Left cardiac atrium (tissue), 4 donors: ENCODE measurements at regions not wholly inside any gene's neighbourhood (a gene's known extent, or its start where the extent isn't known, plus 50 kb on each side); places are given as distances from the start of the nearest gene placed in this dataset.
"Not testable (repeated sequence)": the region's sequence is repeated elsewhere in the genome, so short reads cannot be mapped to it uniquely, and the experiment has no call there.

Source experiments
- ATAC-seq, 2 donors: fragments of 200-7000 bp; cut with Tn5 transposase; one replicate each; pipeline ENCODE4 v1.9.1; 2020; ENCODE audit warnings: mild to moderate bottlenecking in 2 of 2, moderate library complexity in 2 of 2
- DNase-seq: peaks from one replicate; pipeline ENCODE4 v3.0.0-alpha.2; 2020
- intact Hi-C, 2 donors: fragments of 100-400 bp; cut with DNase I; formaldehyde crosslinking; loops; one replicate each; pipeline versions ENCODE4 v1.14.1 to v1.15.1; 2022 to 2023
- donor health status: DM: no; HTN: yes; CAD: no.
- donor health status: DM: no; HTN: yes; CAD: no; lungs with severe emphysema.
- donor health status: DM: yes; HTN: yes; CAD: no.
- donor health status: Dilated cardiomyopathy.

DNA sequence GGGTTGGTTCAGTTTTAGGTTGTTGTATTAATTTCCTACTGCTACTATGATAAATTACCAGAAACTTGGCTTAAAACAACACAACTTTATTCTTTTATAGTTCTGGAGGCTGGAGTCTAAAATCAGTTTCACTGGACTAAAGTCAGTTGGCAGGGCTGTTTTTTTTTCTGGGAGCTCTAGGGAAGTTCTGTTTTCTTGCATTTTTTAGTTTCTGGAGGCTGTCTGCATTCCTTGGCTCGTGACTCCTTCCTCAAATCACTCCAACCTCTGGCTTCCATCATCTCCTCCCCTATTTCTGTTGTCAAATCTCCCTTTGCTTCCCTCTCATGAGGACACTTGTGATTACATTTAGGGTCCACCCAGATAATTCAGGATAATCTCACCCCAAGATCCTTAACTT is 51.3 kb upstream of the SUB1 start:
- no peak for DNase-seq
- intact Hi-C loops = no loop called here
- ATAC-seq = peak in 1 of 2 donors; percentile 33

DNA sequence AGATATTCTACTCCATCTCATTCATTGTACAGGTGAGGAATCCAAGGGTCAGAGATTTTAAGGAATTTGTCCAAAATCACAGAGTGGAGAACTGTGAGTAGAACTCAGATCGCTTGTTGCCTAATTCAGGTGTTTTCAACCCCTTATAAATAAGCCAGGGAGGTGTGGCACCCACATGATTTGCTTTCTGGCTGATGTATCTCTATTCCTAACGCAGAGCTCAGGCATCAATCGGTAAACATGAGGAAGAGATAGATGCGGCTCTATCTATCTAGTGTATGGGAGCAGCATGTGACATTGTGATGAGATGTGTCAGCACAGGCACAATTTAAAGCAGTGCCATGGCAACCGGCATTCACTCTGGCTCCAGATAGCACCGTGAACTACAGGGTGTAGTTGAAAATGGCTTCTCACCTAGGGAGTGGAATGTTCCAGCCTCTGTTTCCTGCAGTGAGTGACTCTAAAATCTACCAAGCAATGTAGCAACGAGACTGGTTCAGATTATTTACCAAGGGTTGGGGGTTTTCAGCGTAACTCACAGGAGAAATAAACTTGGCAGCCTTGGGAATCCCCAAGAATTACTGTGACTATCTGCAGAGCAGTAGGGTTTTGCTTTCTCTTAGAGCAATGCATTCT is 53.4 kb upstream of the SUB1 start:
- intact Hi-C loops = no loop called here
- ATAC-seq (peak in 1 of 2 donors; percentile 59), DNase-seq (no peak)

DNA sequence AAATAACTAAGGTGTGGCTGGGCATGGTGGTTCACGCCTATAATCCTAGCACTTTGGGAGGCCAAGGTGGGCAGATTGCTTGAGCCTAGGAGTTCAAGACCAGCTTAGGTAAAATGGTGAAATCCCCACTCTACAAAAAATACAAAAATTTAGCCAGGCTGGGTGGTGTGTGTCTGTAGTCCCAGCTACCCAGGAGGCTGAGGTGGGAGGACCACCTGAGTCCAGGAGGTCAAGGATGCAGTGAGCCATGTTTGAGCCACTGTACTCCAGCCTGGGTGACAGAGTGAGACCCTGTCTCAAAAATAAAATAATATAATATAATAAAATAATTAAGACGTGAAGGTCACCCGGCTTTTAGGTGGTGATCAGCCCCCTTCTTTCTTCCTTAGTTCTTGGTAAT is 58.0 kb upstream of the SUB1 start:
- intact Hi-C loops, ATAC-seq: not testable (repeated sequence)

GRCh38 chr5:32526810-32527209 is 58.5 kb upstream of the SUB1 start:
- DNase-seq = no peak

More for the DNA sequence above, 58.0 kb upstream of the SUB1 start:
- not testable (repeated sequence) for DNase-seq

DNA sequence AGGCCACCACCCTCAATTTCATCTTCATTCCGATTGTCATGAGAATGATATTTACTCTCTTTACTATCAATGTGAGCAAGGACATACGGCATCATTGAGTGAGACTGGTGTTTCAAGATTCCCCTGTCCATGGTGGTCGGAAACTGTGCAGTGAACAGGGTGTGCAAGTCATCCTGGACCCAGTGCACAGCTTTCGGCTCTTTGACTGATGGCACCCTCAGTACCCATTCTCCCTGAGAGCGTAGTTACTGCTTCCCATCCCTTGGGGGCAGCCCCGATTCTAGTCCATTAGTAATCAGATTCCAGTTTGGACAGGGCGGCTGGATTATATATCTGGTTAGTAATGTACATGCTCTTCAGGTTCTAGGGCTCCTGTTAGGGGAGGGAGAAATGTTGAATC is 61.7 kb upstream of the SUB1 start:
- ATAC-seq (no peak), DNase-seq (no peak)
- intact Hi-C loops = no loop called here

More at GRCh38 chr5:32526810-32527209, 58.5 kb upstream of the SUB1 start:
- no peak for ATAC-seq
- intact Hi-C loops = no loop called here

GRCh38 chr5:32522429-32523143 is 62.8 kb upstream of the SUB1 start:
- DNase-seq = peak; percentile 39
- ATAC-seq = peak; percentile 41 to 67
- intact Hi-C loops = no loop called here

DNA sequence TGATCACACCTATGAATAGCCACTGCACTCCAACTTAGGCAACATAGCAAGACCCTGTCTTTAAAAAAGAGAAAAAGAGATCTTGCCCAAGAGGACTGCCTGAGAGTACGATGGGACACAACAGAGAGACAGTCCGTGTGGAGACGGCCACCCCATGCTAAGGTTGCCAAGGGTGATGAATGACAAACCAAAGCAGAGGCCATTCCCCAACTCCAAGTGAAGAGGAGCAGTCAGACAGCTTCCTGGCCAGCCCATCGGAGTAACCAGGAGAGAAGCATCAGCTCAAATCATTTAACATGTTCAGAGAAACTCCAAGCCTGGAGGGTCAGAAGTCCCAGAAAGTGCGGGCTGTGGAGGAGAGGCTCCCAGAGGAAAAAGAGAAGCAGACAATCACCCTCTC is 63.9 kb upstream of the SUB1 start:
- ATAC-seq (no peak), DNase-seq (no peak)
- intact Hi-C loops = no loop called here

- intact Hi-C loops = no loop called here
- DNase-seq (no peak), ATAC-seq (no peak)
These were observed 64.4 kb upstream of the SUB1 start for GRCh38 chr5:32520972-32521371.

- DNase-seq = no peak
- no peak for ATAC-seq
- intact Hi-C loops = no loop called here
These were observed 65.0 kb upstream of the SUB1 start for GRCh38 chr5:32520356-32520755.

DNA sequence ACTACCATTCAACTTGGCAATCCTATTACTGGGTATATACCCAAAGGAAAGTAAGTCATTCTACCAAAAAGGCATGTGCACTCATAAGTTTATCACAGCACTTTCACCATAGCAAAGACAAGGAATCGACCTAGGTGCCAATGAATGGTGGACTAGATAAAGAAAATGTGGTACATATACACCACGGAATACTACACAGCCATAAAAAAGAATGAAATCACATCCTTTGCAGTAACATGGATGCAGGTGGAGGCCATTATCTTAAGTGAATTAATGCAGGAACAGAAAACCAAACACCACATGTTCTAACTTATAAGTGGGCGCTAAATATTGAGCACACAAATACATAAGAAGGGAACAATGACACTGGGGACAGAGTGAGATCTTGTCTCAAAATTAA is 65.8 kb upstream of the SUB1 start:
- intact Hi-C loops = no loop called here
- ATAC-seq = no peak
- no peak for DNase-seq

- DNase-seq = no peak
- intact Hi-C loops = no loop called here
- no peak for ATAC-seq
These were observed 70.3 kb upstream of the ZFR start for GRCh38 chr5:32514806-32515205.

GRCh38 chr5:32512926-32513325 is 68.4 kb upstream of the ZFR start:
- DNase-seq (no peak), ATAC-seq (no peak)
- intact Hi-C loops = no loop called here

- DNase-seq (no peak), ATAC-seq (no peak)
- intact Hi-C loops = no loop called here
These were observed 67.3 kb upstream of the ZFR start for GRCh38 chr5:32511776-32512374.

- ATAC-seq (peak in 1 of 2 donors; percentile 39), DNase-seq (no peak)
- intact Hi-C loops = no loop called here
These were observed 66.3 kb upstream of the ZFR start for GRCh38 chr5:32510860-32511259.

DNA sequence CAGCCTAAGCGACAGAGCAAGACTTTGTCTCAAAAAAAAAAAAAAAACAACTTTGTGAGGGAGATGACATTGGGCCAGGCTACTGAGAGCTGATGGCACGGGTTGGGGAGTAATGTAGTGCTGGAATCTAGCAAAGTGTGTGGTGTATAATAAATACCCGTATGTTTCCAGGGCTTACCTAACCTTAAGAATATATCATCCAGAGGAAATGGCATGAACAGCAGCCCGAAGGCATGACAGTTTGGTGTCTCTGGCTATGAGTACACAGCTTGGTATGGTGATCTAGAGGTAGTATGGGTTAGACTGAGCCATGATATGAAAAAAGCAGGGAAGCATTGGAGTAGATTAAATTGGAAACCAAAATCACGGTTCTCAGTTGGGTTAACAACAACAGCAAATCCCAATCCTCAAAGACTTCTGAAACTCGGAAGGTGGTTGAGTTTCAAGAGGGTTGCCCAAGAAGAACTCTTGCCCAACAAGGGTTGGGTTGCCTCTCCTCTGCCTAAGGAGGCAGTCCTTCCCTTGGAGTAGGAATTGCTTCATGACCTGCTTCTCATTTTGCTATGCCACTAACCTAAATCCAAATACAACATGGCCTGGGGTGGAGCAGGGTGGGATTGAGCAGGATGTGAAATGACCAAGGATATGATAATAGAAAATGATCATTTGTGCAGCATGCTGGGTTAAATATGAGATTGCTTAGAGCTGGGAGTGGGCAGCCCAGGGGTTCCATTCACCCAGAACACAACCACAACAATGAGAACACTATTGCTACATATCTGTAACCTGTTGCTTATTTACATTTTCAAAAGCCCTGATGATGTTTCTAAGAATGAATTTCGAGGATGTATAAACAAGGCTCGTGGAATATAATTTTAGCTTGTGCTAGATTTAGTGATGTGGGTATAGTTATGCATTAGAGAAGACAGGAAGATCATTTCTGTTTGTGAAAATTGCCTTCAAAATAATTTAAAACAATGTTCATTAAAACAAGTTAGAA is 64.6 kb upstream of the ZFR start:
- ATAC-seq (no peak), DNase-seq (no peak)
- intact Hi-C loops = no loop called here

GRCh38 chr5:32507738-32508434 is 63.3 kb upstream of the ZFR start:
- ATAC-seq (peak in 1 of 2 donors; percentile 69), DNase-seq (no peak)
- intact Hi-C loops = no loop called here

- intact Hi-C loops = no loop called here
These were observed 62.3 kb upstream of the ZFR start for GRCh38 chr5:32506799-32507198.

DNA sequence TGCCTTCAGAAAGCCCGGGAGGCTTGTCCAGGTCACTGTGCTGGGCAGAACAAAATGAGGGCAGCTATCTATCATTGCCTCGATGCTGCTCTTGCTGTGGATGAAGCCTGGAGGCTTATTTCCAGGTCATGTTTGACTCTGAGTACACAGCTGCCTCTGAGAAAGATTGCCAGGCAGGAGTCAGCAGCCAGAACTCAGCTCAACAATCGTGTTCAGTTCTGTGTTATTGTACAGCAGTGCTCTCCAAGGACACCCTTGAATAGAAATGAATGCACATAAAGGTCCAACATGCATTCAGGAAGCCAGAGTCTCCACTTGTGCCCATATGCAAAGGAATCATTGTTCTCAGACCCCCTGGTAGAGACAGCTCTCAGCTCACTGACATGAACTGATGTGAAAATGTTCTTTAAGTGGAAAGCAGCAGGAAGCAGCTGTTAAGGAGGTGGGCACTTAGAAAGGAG is 61.7 kb upstream of the ZFR start:
- intact Hi-C loops = no loop called here
- no peak for DNase-seq
- peak; percentile 21 to 41 for ATAC-seq

More at GRCh38 chr5:32506799-32507198, 62.3 kb upstream of the ZFR start:
- ATAC-seq = peak in 1 of 2 donors; percentile 54
- no peak for DNase-seq

DNA sequence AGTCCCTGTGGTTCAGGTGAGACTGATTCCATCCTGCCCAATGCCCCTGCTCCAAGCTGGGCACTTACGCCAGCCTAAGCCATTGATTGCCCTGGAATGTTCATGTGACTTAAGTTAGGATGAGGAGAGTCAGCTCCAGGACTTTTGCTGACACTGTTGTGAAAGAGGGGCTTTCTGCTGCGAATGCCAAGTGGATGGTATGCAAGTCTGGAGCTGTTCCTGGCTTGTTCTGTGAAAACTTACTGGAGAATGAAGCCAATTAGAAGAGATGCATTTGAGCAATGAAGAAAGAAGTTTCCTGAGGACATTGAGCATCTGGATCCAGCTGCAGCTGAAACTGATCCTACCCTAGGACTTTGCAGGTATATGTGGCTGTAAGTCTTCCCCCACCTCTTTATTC is 61.2 kb upstream of the ZFR start:
- intact Hi-C loops = no loop called here
- ATAC-seq (peak; percentile 4 to 58), DNase-seq (no peak)
